Endothelial cell of umbilical vein (primary cell): ENCODE measurements at regions not wholly inside any gene's neighbourhood (a gene's known extent, or its start where the extent isn't known, plus 50 kb on each side); places are given as distances from the start of the nearest gene placed in this dataset.

Experiments used
- BruUV-seq: library from RNA; stranded (reverse); fragments of 400-500 nt; replicated peaks from 2 replicates; lab custom pipeline; 2021; lab: Mats Ljungman, UMichigan
- CTCF ChIA-PET: fragments of 300-600, 350-600 bp; sonication (Branson Sonifier 250); formaldehyde crosslinking; loops from one replicate; lab custom pipeline; 2021; ENCODE audit warnings: antibody characterized with exemption, inconsistent platforms; lab: Charles Lee
- POLR2A ChIA-PET: fragments of 300-600, 350-600 bp; sonication (Branson Sonifier 250); formaldehyde crosslinking; loops from one replicate; lab custom pipeline; 2021; ENCODE audit warnings: antibody characterized with exemption, inconsistent platforms; lab: Charles Lee
- DNase-seq: peaks from one replicate; pipeline ENCODE4 v3.0.0-alpha.2; 2011; ENCODE audit warnings: low read depth, low spot score
- FAIRE-seq: peaks from 2 replicates; lab custom pipeline; 2011; peaks lifted over from hg19 to GRCh38; lab: Jason Lieb, UNC
- H2AFZ ChIP-seq: 2 replicates; pipeline ENCODE4 v1.6.0; 2012; ENCODE audit warnings: low read depth, low read length, control low read depth, inconsistent platforms
- H3K27ac ChIP-seq: 2 replicates; pipeline ENCODE4 v1.5.1; 2011; ENCODE audit warnings: low read depth, mild to moderate bottlenecking, control low read depth, low read length, moderate library complexity; ENCODE audit not compliant: insufficient read depth
- H3K27me3 ChIP-seq, 2 experiments: 2 replicates each; pipeline versions ENCODE4 v1.6.0 to v1.6.1; 2011; ENCODE audit warnings: low read length in 2 of 2, mixed read lengths in 1 of 2; ENCODE audit not compliant: control insufficient read depth in 2 of 2, insufficient read depth in 2 of 2
- H3K36me3 ChIP-seq, 2 experiments: 2 replicates in 1 of 2; 3 replicates in 1 of 2; pipeline ENCODE4 v1.5.1; 2011; ENCODE audit warnings: low read length in 2 of 2, mild to moderate bottlenecking in 1 of 2, moderate library complexity in 1 of 2; ENCODE audit not compliant: control insufficient read depth in 2 of 2, insufficient read depth in 2 of 2; ENCODE audit errors: extremely low read depth in 1 of 2
- H3K4me1 ChIP-seq: 3 replicates; pipeline ENCODE4 v1.5.1; 2011; ENCODE audit warnings: mild to moderate bottlenecking, low read length; ENCODE audit not compliant: control insufficient read depth, insufficient read depth; ENCODE audit errors: extremely low read depth
- H3K4me2 ChIP-seq: 2 replicates; pipeline ENCODE4 v1.6.1; 2011; ENCODE audit warnings: low read length, control low read depth, mixed read lengths; ENCODE audit not compliant: insufficient read depth
- H3K4me3 ChIP-seq, 3 experiments: fragments of 200-600 bp in 1 of 3; sonication (generic), shearing (Covaris generic) in 1 of 3; replicated peaks in 1 of 3; 2 replicates each; pipeline ENCODE4 v1.5.1; 2011 to 2016; ENCODE audit warnings: control low read depth in 3 of 3, low read length in 3 of 3, mild to moderate bottlenecking in 2 of 3, inconsistent platforms in 1 of 3, low read depth in 1 of 3, moderate library complexity in 1 of 3; ENCODE audit not compliant: insufficient read depth in 1 of 3
- H3K79me2 ChIP-seq: 2 replicates; pipeline ENCODE4 v1.6.0; 2012; ENCODE audit warnings: low read length, inconsistent platforms; ENCODE audit not compliant: control insufficient read depth, insufficient read depth
- H3K9ac ChIP-seq: replicated peaks from 2 replicates; pipeline ENCODE3; 2011; ENCODE audit warnings: low read length, control low read depth; ENCODE audit not compliant: insufficient read depth; ENCODE audit errors: extremely low read depth
- H3K9me1 ChIP-seq: replicated peaks from 3 replicates; pipeline ENCODE4 v1.6.0; 2011; ENCODE audit warnings: mild to moderate bottlenecking, low read length; ENCODE audit not compliant: control insufficient read depth, insufficient read depth; ENCODE audit errors: extremely low read depth
- H3K9me3 ChIP-seq: replicated peaks from 2 replicates; pipeline ENCODE4 v1.5.1; 2012; ENCODE audit warnings: low read length, inconsistent platforms; ENCODE audit not compliant: control insufficient read depth, insufficient read depth
- H4K20me1 ChIP-seq: replicated peaks from 2 replicates; pipeline ENCODE3; 2011; ENCODE audit warnings: mild to moderate bottlenecking, low read length; ENCODE audit not compliant: control insufficient read depth, insufficient read depth; ENCODE audit errors: extremely low read depth
- CTCF ChIP-seq, 2 donors: IDR thresholded peaks; 1 replicate in 1 of 2; 2 replicates in 1 of 2; pipeline ENCODE4 v1.5.1; 2011; ENCODE audit warnings: low read length in 2 of 2, mild to moderate bottlenecking in 2 of 2, moderate library complexity in 2 of 2, control low read depth in 1 of 2, inconsistent platforms in 1 of 2, low read depth in 1 of 2; ENCODE audit not compliant: insufficient read depth in 1 of 2; ENCODE audit errors: extremely low read depth in 1 of 2
- GATA2 ChIP-seq: IDR thresholded peaks from 2 replicates; pipeline ENCODE4 v1.7.0; 2011; ENCODE audit warnings: low read depth, mild to moderate bottlenecking, moderate library complexity, mixed read lengths, low read length; ENCODE audit not compliant: insufficient read length, insufficient read depth
- JUN ChIP-seq: IDR thresholded peaks from 2 replicates; pipeline ENCODE4 v1.6.1; 2011; ENCODE audit warnings: borderline replicate concordance, low read depth; ENCODE audit not compliant: insufficient read length, insufficient read depth
- MAX ChIP-seq: IDR thresholded peaks from 2 replicates; pipeline ENCODE4 v1.6.1; 2011; ENCODE audit not compliant: insufficient read depth, insufficient read length
- MYC ChIP-seq: IDR thresholded peaks from one replicate; pipeline ENCODE4 v1.6.1; 2011; ENCODE audit warnings: mild to moderate bottlenecking, low read depth, low read length
- POLR2A ChIP-seq: IDR thresholded peaks from 2 replicates; pipeline ENCODE4 v1.6.1; 2012; ENCODE audit warnings: low read depth, mild to moderate bottlenecking, control low read depth, low read length
- dilution Hi-C: fragments of 300-500 bp; cut with MboI; formaldehyde crosslinking; loops from one replicate; pipeline ENCODE4 v1.15.0; 2019; ENCODE audit warnings: low sequenced_read_pairs; ENCODE audit not compliant: extremely low pct_ligation_motif_present
- intact Hi-C: fragments of 100-400 bp; cut with micrococcal nuclease; formaldehyde crosslinking; loops from one replicate; pipeline ENCODE4 v1.10.0; 2022

- POLR2A ChIA-PET: no interaction called here
- Histone ChIP-seq H2AFZ (no peak overlapping the region), H3K36me3 (no peaks in the 10 kb centered on the region), H3K27me3 (no peaks in the 10 kb centered on the region), H3K27ac (no peak overlapping the region), H3K9ac (no peak overlapping the region), H3K4me2 (no peak overlapping the region), H3K79me2 (no peaks in the 10 kb centered on the region), H3K9me3 (no peaks in the 10 kb centered on the region), H3K9me1 (no peaks in the 10 kb centered on the region), H3K4me3 (no peak overlapping the region), H4K20me1 (no peaks in the 10 kb centered on the region), H3K4me1 (no peaks in the 10 kb centered on the region)
- CTCF ChIA-PET: no interaction called here
- intact Hi-C loops: no loop called here
- TF ChIP-seq GATA2 (no peak), JUN (no peak), MYC (no peak), POLR2A (no peak)
- FAIRE-seq: no peak
- DNase-seq: no peak
- no TSS peak for BruUV-seq
- dilution Hi-C loops: no loop called here
These were observed 65.6 kb upstream of the NEURL1B start for GRCh38 chr5:172575416-172575815.

GRCh38 chr5:172574871-172575223 lies 66.2 kb upstream of the NEURL1B start:
- H3K27me3 ChIP-seq: no peaks in the 10 kb centered on the region
- intact Hi-C loops (no loop called here), dilution Hi-C loops (no loop called here)
- no peak overlapping the region for H2AFZ ChIP-seq
- H3K27ac ChIP-seq: no peak overlapping the region
- H3K36me3 ChIP-seq: no peaks in the 10 kb centered on the region
- no peaks in the 10 kb centered on the region for H3K4me1 ChIP-seq
- no peak overlapping the region for H3K4me3 ChIP-seq
- H3K9me3 ChIP-seq: no peaks in the 10 kb centered on the region
- H3K9ac ChIP-seq: no peak overlapping the region
- H3K9me1 ChIP-seq: no peaks in the 10 kb centered on the region
- TF ChIP-seq POLR2A (no peak), GATA2 (no peak), CTCF (IDR thresholded peaks at IDR 0.05; ENCODE audit: extremely low read depth in 1 of 2, insufficient read depth in 1 of 2, low read depth in 1 of 2, low read length in 2 of 2) (no peak), MYC (no peak), MAX (no peak), JUN (no peak)
- FAIRE-seq (no peak), DNase-seq (no peak)
- BruUV-seq: no TSS peak
- no peaks in the 10 kb centered on the region for H4K20me1 ChIP-seq
- no peak overlapping the region for H3K4me2 ChIP-seq
- ChIA-PET CTCF (no interaction called here), POLR2A (no interaction called here)
- no peaks in the 10 kb centered on the region for H3K79me2 ChIP-seq
